ENCODE measurements at regions not wholly inside any gene's neighbourhood (a gene's known extent, or its start where the extent isn't known, plus 50 kb on each side); places are given as distances from the start of the nearest gene placed in this dataset.

DNA sequence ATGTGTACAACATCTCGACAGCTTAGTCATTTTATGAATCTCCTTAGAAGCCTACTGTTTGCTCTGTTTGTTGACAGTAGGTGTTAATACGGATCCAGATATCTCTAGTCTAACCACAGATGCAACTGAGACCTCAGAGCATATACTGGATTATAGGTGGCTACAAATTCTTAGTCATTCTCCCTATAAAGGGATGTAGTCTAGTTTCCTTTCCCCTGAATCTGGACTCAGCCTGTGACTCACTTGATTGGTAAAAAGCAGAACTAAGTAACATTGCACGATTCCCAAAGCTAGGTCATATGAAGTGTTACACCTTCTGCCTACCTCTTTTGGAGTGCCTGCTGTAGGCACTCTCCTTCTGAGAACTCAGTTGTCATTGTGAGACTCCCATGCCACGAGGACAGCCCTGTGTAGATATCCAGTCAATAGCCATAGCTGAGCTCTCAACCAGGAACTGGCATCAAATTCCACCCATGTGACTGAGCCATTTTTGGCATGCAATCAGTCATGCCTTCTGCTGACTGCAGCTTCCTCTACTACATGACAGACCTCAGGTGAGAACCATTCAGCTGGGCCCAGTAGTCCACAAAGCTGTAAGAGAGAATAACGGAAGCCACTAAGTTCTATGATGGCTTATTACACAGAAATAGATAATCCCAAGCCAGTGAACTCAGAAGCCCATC is 135.9 kb upstream of the CHRM3 start:
- intact Hi-C loops (cut with micrococcal nuclease) (no loop called here), in situ Hi-C loops (cut with MboI) (no loop called here)
- FAIRE-seq (no peak), DNase-seq (ENCODE audit: extremely low read depth in 1 of 4, low spot score in 3 of 4) (no peak), ATAC-seq (no peak)
- Histone ChIP-seq H3K36me3 (ENCODE audit: control insufficient read depth, insufficient read depth, low read length) (no peaks in the 10 kb centered on the region), H3K79me2 (ENCODE audit: control insufficient read depth, insufficient read depth, low read length) (no peaks in the 10 kb centered on the region), H3K4me1 (replicated peaks in 1 of 2; ENCODE audit: control insufficient read depth in 2 of 2, insufficient read depth in 2 of 2, low read length in 2 of 2) (no peaks in the 10 kb centered on the region), H2AFZ (ENCODE audit: low read depth, low read length) (no peak overlapping the region), H3K4me3 (no peak overlapping the region), H3K9me3 (replicated peaks; ENCODE audit: control insufficient read depth, insufficient read depth, low read depth, low read length) (no peaks in the 10 kb centered on the region; the same call in 1 of the 2 replicates), H3K27me3 (ENCODE audit: control insufficient read depth in 2 of 2, insufficient read depth in 2 of 2, low read length in 2 of 2) (no peaks in the 10 kb centered on the region), H3K9ac (ENCODE audit: insufficient read depth in 1 of 2, low read depth in 2 of 2, low read length in 2 of 2) (no peak overlapping the region), H3K27ac (ENCODE audit: extremely low read depth, low read depth, low read length) (no peak overlapping the region), H3K4me2 (ENCODE audit: insufficient read depth, low read length) (no peak overlapping the region), H3K9me1 (ENCODE audit: control insufficient read depth, insufficient read depth, low read length) (no peaks in the 10 kb centered on the region), H4K20me1 (replicated peaks; ENCODE audit: control insufficient read depth, insufficient read depth, low read length) (no peaks in the 10 kb centered on the region)
- ChIA-PET CTCF (ENCODE audit: low intra/inter-chr PET ratio) (no interaction called here), POLR2A (no interaction called here)
- WGBS (ENCODE audit: insufficient coverage, low coverage, missing lambda C conversion rate), result 1% methylated on average over 5 of the region's 5 CpGs
- no TSS peak for BruUV-seq (replicated peaks)
- TF ChIP-seq CCAR2 (IDR thresholded peaks at IDR 0.05; ENCODE audit: low read depth, low read length) (no peak), TRIM24 (IDR thresholded peaks at IDR 0.05) (no peak), DNMT1 (IDR thresholded peaks at IDR 0.05) (no peak), SRSF1 (IDR thresholded peaks at IDR 0.05; ENCODE audit: low read depth, low read length) (no peak), ZNF785 (CRISPR knock-in tag; IDR thresholded peaks at IDR 0.05) (no peak), SOX6 (IDR thresholded peaks at IDR 0.05) (no peak), RBM22 (IDR thresholded peaks at IDR 0.05; ENCODE audit: low read depth, low read length, poor library complexity, severe bottlenecking) (no peak), NONO (IDR thresholded peaks at IDR 0.05; ENCODE audit: low read depth in 2 of 2, low read length in 1 of 2) (no peak), POLR2AphosphoS5 (IDR thresholded peaks at IDR 0.05; ENCODE audit: control insufficient read depth, insufficient read depth, low read depth, low read length) (no peak), RBM14 (IDR thresholded peaks at IDR 0.05; ENCODE audit: borderline replicate concordance, insufficient read depth, low read depth, low read length) (no peak), SIN3B (IDR thresholded peaks at IDR 0.05; ENCODE audit: low read depth) (no peak), SMC3 (conservative IDR thresholded peaks at IDR 0.05; ENCODE audit: insufficient read depth, low read depth, low read length) (no peak), KLF13 (tag; IDR thresholded peaks at IDR 0.05; ENCODE audit: borderline replicate concordance, low read depth) (no peak)
- TF ChIP-seq, protein P1, sequence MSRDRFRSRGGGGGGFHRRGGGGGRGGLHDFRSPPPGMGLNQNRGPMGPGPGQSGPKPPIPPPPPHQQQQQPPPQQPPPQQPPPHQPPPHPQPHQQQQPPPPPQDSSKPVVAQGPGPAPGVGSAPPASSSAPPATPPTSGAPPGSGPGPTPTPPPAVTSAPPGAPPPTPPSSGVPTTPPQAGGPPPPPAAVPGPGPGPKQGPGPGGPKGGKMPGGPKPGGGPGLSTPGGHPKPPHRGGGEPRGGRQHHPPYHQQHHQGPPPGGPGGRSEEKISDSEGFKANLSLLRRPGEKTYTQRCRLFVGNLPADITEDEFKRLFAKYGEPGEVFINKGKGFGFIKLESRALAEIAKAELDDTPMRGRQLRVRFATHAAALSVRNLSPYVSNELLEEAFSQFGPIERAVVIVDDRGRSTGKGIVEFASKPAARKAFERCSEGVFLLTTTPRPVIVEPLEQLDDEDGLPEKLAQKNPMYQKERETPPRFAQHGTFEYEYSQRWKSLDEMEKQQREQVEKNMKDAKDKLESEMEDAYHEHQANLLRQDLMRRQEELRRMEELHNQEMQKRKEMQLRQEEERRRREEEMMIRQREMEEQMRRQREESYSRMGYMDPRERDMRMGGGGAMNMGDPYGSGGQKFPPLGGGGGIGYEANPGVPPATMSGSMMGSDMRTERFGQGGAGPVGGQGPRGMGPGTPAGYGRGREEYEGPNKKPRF (IDR thresholded peaks at IDR 0.05; ENCODE audit: low read depth, low read length), result no peak

Data from K562 (cell line).